GM23338 (cell line): ENCODE measurements at regions not wholly inside any gene's neighbourhood (a gene's known extent, or its start where the extent isn't known, plus 50 kb on each side); places are given as distances from the start of the nearest gene placed in this dataset.

Source experiments
- EZH2 ChIP-seq: fragments of 200-600 bp; sonication (generic); IDR thresholded peaks from one replicate; pipeline ENCODE4 v1.8.0; 2017; ENCODE audit warnings: antibody characterized with exemption, mild to moderate bottlenecking, low read depth; ENCODE audit not compliant: unreplicated experiment
- TF ChIP-seq, protein P1 (sequence below), 2 experiments: fragments of 200-600 bp in 1 of 2; sonication (generic) in 1 of 2; conservative IDR thresholded peaks; 2 replicates each; pipeline versions ENCODE4 v1.5.1 to v1.6.1; 2016 to 2017; ENCODE audit warnings: antibody characterized with exemption in 2 of 2, low read depth in 2 of 2, mild to moderate bottlenecking in 2 of 2, moderate library complexity in 1 of 2

DNA sequence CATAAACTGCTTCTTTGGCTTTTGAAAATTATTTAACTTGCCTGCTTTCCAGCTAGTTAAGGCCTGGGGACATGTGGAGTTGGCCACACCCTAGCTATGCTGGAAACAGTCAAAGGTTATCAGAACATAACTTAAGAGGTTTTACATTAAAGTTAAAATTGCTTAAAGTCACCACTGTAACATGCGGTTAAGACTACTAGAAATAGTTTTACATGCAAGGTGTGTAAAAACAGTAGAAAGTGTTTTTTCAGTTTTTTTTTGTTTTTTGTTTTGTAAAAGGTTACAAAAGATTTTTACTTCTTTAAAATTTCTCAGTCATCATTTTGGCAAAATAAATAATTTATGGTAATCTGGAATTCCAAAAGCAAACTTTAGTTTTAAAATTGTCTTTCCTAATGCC lies 763.1 kb downstream of the UQCRFS1 start:
- TF ChIP-seq, protein P1, sequence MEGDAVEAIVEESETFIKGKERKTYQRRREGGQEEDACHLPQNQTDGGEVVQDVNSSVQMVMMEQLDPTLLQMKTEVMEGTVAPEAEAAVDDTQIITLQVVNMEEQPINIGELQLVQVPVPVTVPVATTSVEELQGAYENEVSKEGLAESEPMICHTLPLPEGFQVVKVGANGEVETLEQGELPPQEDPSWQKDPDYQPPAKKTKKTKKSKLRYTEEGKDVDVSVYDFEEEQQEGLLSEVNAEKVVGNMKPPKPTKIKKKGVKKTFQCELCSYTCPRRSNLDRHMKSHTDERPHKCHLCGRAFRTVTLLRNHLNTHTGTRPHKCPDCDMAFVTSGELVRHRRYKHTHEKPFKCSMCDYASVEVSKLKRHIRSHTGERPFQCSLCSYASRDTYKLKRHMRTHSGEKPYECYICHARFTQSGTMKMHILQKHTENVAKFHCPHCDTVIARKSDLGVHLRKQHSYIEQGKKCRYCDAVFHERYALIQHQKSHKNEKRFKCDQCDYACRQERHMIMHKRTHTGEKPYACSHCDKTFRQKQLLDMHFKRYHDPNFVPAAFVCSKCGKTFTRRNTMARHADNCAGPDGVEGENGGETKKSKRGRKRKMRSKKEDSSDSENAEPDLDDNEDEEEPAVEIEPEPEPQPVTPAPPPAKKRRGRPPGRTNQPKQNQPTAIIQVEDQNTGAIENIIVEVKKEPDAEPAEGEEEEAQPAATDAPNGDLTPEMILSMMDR (conservative IDR thresholded peaks at IDR 0.05; ENCODE audit: low read depth in 2 of 2): no peak
- no peak for TF ChIP-seq EZH2
